Activated CD8-positive, alpha-beta T cell treated with anti-CD3 and anti-CD28 coated beads for 36 hours (primary cell): ENCODE measurements at regions not wholly inside any gene's neighbourhood (a gene's known extent, or its start where the extent isn't known, plus 50 kb on each side); places are given as distances from the start of the nearest gene placed in this dataset.

Source experiments
- ATAC-seq: fragments of 200-7000 bp; cut with Tn5 transposase; one replicate; pipeline ENCODE4 v1.10.0; 2021; ENCODE audit warnings: mild to moderate bottlenecking, moderate library complexity
- CTCF ChIA-PET: fragments of 350-600 bp; sonication (Branson Sonifier 250); formaldehyde crosslinking; loops from one replicate; lab custom pipeline; 2021; ENCODE audit warnings: antibody characterized with exemption; lab: Charles Lee
- POLR2A ChIA-PET: fragments of 350-600 bp; sonication (Branson Sonifier 250); formaldehyde crosslinking; loops from one replicate; lab custom pipeline; 2021; ENCODE audit warnings: antibody characterized with exemption; lab: Charles Lee
- DNase-seq: peaks from one replicate; pipeline ENCODE4 v3.0.0-alpha.2; 2020
- H3K27ac Mint-ChIP-seq: one replicate; pipeline ENCODE4 v1.8.0; 2021; ENCODE audit warnings: mild to moderate bottlenecking, mixed read lengths
- H3K27me3 Mint-ChIP-seq: one replicate; pipeline ENCODE4 v1.8.0; 2021; ENCODE audit warnings: mixed read lengths
- H3K36me3 Mint-ChIP-seq: one replicate; pipeline ENCODE4 v1.8.0; 2021; ENCODE audit warnings: low read depth, mixed read lengths
- H3K4me1 Mint-ChIP-seq: one replicate; pipeline ENCODE4 v1.8.0; 2021; ENCODE audit warnings: low read depth, mixed read lengths
- H3K4me3 Mint-ChIP-seq: one replicate; pipeline ENCODE4 v1.8.0; 2021; ENCODE audit warnings: mild to moderate bottlenecking, moderate library complexity, mixed read lengths
- H3K9me3 Mint-ChIP-seq: one replicate; pipeline ENCODE4 v1.8.0; 2021; ENCODE audit warnings: mixed read lengths
- CTCF ChIP-seq: fragments of 200-600 bp; IDR thresholded peaks from one replicate; pipeline ENCODE4 v1.8.0; 2022; ENCODE audit warnings: antibody characterized with exemption, mild to moderate bottlenecking
- intact Hi-C: fragments of 100-400 bp; cut with micrococcal nuclease; formaldehyde crosslinking; loops from one replicate; pipeline ENCODE4 v1.10.0; 2022

- ATAC-seq (no peak), DNase-seq (no peak)
- ChIA-PET CTCF (no interaction called here), POLR2A (no interaction called here)
- intact Hi-C loops: no loop called here
- H3K4me1 Mint-ChIP-seq: no peaks in the 10 kb centered on the region
- H3K27me3 Mint-ChIP-seq: peaks cover 12% of the 10 kb centered on the region
- no peak overlapping the region for H3K4me3 Mint-ChIP-seq
- no peaks in the 10 kb centered on the region for H3K36me3 Mint-ChIP-seq
- no peak for TF ChIP-seq CTCF
- H3K9me3 Mint-ChIP-seq: no peaks in the 10 kb centered on the region
- no peak overlapping the region for H3K27ac Mint-ChIP-seq
Observed at GRCh38 chr2:219724628-219725027, 97.2 kb downstream of the SLC4A3 start.

GRCh38 chr2:219726916-219727315 is 99.5 kb downstream of the SLC4A3 start:
- TF ChIP-seq CTCF: no peak
- Mint-ChIP-seq H3K36me3 (no peaks in the 10 kb centered on the region), H3K4me1 (no peaks in the 10 kb centered on the region), H3K9me3 (no peaks in the 10 kb centered on the region), H3K27me3 (peaks cover 11% of the 10 kb centered on the region), H3K27ac (no peak overlapping the region), H3K4me3 (no peak overlapping the region)
- intact Hi-C loops: no loop called here
- no peak for DNase-seq
- ATAC-seq: no peak
- ChIA-PET CTCF (no interaction called here), POLR2A (no interaction called here)

- no peaks in the 10 kb centered on the region for H3K9me3 Mint-ChIP-seq
- H3K27ac Mint-ChIP-seq: no peak overlapping the region
- CTCF ChIA-PET: no interaction called here
- peaks cover 13% of the 10 kb centered on the region for H3K27me3 Mint-ChIP-seq
- DNase-seq (no peak), ATAC-seq (no peak)
- no peak for TF ChIP-seq CTCF
- POLR2A ChIA-PET: no interaction called here
- H3K4me3 Mint-ChIP-seq: no peak overlapping the region
- intact Hi-C loops: no loop called here
- no peaks in the 10 kb centered on the region for H3K4me1 Mint-ChIP-seq
- no peaks in the 10 kb centered on the region for H3K36me3 Mint-ChIP-seq
Observed at GRCh38 chr2:219727771-219728429, 100.5 kb downstream of the SLC4A3 start.

GRCh38 chr2:219728991-219729487 is 101.6 kb downstream of the SLC4A3 start:
- no peaks in the 10 kb centered on the region for H3K9me3 Mint-ChIP-seq
- H3K27me3 Mint-ChIP-seq: peaks cover 13% of the 10 kb centered on the region
- DNase-seq (no peak), ATAC-seq (no peak)
- no peaks in the 10 kb centered on the region for H3K36me3 Mint-ChIP-seq
- no peak for TF ChIP-seq CTCF
- H3K4me3 Mint-ChIP-seq: no peak overlapping the region
- no peaks in the 10 kb centered on the region for H3K4me1 Mint-ChIP-seq
- CTCF ChIA-PET: interaction anchor here (0.8 kb wide), 1 partner anchor 168 kb away, joined by 3 read pairs; no protein-coding TSS in a partner anchor
- H3K27ac Mint-ChIP-seq: no peak overlapping the region
- intact Hi-C loops: no loop called here
- POLR2A ChIA-PET: no interaction called here

- Mint-ChIP-seq H3K4me1 (no peaks in the 10 kb centered on the region), H3K27ac (no peak overlapping the region), H3K27me3 (peaks cover 10% of the 10 kb centered on the region), H3K9me3 (no peaks in the 10 kb centered on the region), H3K36me3 (no peaks in the 10 kb centered on the region), H3K4me3 (no peak overlapping the region)
- ChIA-PET POLR2A (no interaction called here), CTCF (no interaction called here)
- ATAC-seq (no peak), DNase-seq (no peak)
- TF ChIP-seq CTCF: no peak
- intact Hi-C loops: loop anchor here (10.0 kb wide), 2 partner anchors 264 to 1844 kb away; partner anchors contain the start of gene EPHA4
Observed at GRCh38 chr2:219731173-219731572, 103.7 kb downstream of the SLC4A3 start.
